ENCODE measurements at regions not wholly inside any gene's neighbourhood (a gene's known extent, or its start where the extent isn't known, plus 50 kb on each side); places are given as distances from the start of the nearest gene placed in this dataset.

- DNase-seq = no peak
Measured at GRCh38 chr13:31965361-31966066, 66.1 kb upstream of the FRY start.

GRCh38 chr13:31967155-31967554 is 64.4 kb upstream of the FRY start:
- no peak for DNase-seq

GRCh38 chr13:31968473-31968872 is 63.1 kb upstream of the FRY start:
- DNase-seq = no peak

- DNase-seq = no peak
Measured at GRCh38 chr13:31970231-31970930, 61.2 kb upstream of the FRY start.

GRCh38 chr13:31972453-31972852 is 59.1 kb upstream of the FRY start:
- DNase-seq = no peak

GRCh38 chr13:31978021-31978420 is 53.6 kb upstream of the FRY start:
- DNase-seq = no peak

- peak in 1 of 2 experiments; percentile 55 for DNase-seq
Measured at GRCh38 chr13:31980830-31981229, 50.7 kb upstream of the FRY start.
